HUES48 (cell line): ENCODE measurements at regions not wholly inside any gene's neighbourhood (a gene's known extent, or its start where the extent isn't known, plus 50 kb on each side); places are given as distances from the start of the nearest gene placed in this dataset.

Experiments used
- H3K27ac ChIP-seq: one replicate; pipeline ENCODE4 v1.7.0; 2013; ENCODE audit warnings: low read depth, low read length, inconsistent platforms
- H3K27me3 ChIP-seq: 2 replicates; pipeline ENCODE4 v1.6.1; 2013; ENCODE audit warnings: mild to moderate bottlenecking, low read length; ENCODE audit not compliant: control insufficient read depth, insufficient read depth
- H3K36me3 ChIP-seq: 2 replicates; pipeline ENCODE4 v1.6.1; 2013; ENCODE audit warnings: low read length; ENCODE audit not compliant: control insufficient read depth, insufficient read depth
- H3K4me1 ChIP-seq: 2 replicates; pipeline ENCODE4 v1.6.1; 2013; ENCODE audit warnings: mild to moderate bottlenecking, low read length; ENCODE audit not compliant: control insufficient read depth, insufficient read depth
- H3K4me3 ChIP-seq: 2 replicates; pipeline ENCODE4 v1.5.1; 2013; ENCODE audit warnings: mild to moderate bottlenecking, low read depth, low read length
- H3K9ac ChIP-seq: 2 replicates; pipeline ENCODE4 v1.6.1; 2013; ENCODE audit warnings: mild to moderate bottlenecking, low read depth, low read length, moderate library complexity
- H3K9me3 ChIP-seq: 2 replicates; pipeline ENCODE4 v1.6.1; 2013; ENCODE audit warnings: low read length; ENCODE audit not compliant: control insufficient read depth, insufficient read depth

GRCh38 chr5:90020575-90021538 is 388.7 kb downstream of the CETN3 start:
- H3K4me3 ChIP-seq, result no peak overlapping the region
- H3K27ac ChIP-seq, result peak overlapping the region; percentile 47
- H3K9ac ChIP-seq, result no peak overlapping the region
- H3K36me3 ChIP-seq, result no peaks in the 10 kb centered on the region
- no peaks in the 10 kb centered on the region for H3K9me3 ChIP-seq
- H3K27me3 ChIP-seq, result no peaks in the 10 kb centered on the region
- peaks cover 8% of the 10 kb centered on the region for H3K4me1 ChIP-seq

GRCh38 chr5:90017239-90017638 is 392.3 kb downstream of the CETN3 start:
- H3K9ac ChIP-seq, result no peak overlapping the region
- H3K27me3 ChIP-seq, result no peaks in the 10 kb centered on the region
- no peak overlapping the region for H3K4me3 ChIP-seq
- H3K27ac ChIP-seq, result no peak overlapping the region
- H3K4me1 ChIP-seq, result peaks cover 16% of the 10 kb centered on the region
- H3K36me3 ChIP-seq, result no peaks in the 10 kb centered on the region
- no peaks in the 10 kb centered on the region for H3K9me3 ChIP-seq

- Histone ChIP-seq H3K4me3 (no peak overlapping the region), H3K9ac (no peak overlapping the region), H3K9me3 (no peaks in the 10 kb centered on the region), H3K4me1 (peaks cover 12% of the 10 kb centered on the region), H3K27me3 (no peaks in the 10 kb centered on the region), H3K36me3 (no peaks in the 10 kb centered on the region), H3K27ac (peak overlapping the region; percentile 77)
Observed at GRCh38 chr5:90015584-90016018, 394.0 kb downstream of the CETN3 start.

- H3K4me3 ChIP-seq, result no peak overlapping the region
- no peaks in the 10 kb centered on the region for H3K27me3 ChIP-seq
- H3K27ac ChIP-seq, result no peak overlapping the region
Observed at GRCh38 chr5:90014420-90014819, 395.1 kb downstream of the CETN3 start.

GRCh38 chr5:90000351-90000750 is 409.2 kb downstream of the CETN3 start:
- Histone ChIP-seq H3K36me3 (no peaks in the 10 kb centered on the region), H3K9me3 (no peaks in the 10 kb centered on the region), H3K4me3 (no peak overlapping the region), H3K4me1 (peaks cover 13% of the 10 kb centered on the region), H3K27ac (no peak overlapping the region), H3K27me3 (0 out of 2 replicates have a peak, but pooled peaks cover 4% of the 10 kb centered on the region), H3K9ac (no peak overlapping the region)

More at GRCh38 chr5:90014420-90014819, 395.1 kb downstream of the CETN3 start:
- Histone ChIP-seq H3K36me3 (no peaks in the 10 kb centered on the region), H3K9me3 (no peaks in the 10 kb centered on the region), H3K9ac (no peak overlapping the region), H3K4me1 (peaks cover 12% of the 10 kb centered on the region)

GRCh38 chr5:89998519-89999305 is 410.8 kb downstream of the CETN3 start:
- Histone ChIP-seq H3K36me3 (no peaks in the 10 kb centered on the region), H3K27ac (no peak overlapping the region), H3K9me3 (no peaks in the 10 kb centered on the region), H3K4me1 (peaks cover 13% of the 10 kb centered on the region), H3K4me3 (no peak overlapping the region), H3K9ac (no peak overlapping the region), H3K27me3 (0 out of 2 replicates have a peak, but pooled peaks cover 4% of the 10 kb centered on the region)

GRCh38 chr5:89996890-89997289 is 412.7 kb downstream of the CETN3 start:
- no peaks in the 10 kb centered on the region for H3K36me3 ChIP-seq
- H3K9me3 ChIP-seq, result no peaks in the 10 kb centered on the region
- H3K9ac ChIP-seq, result no peak overlapping the region
- no peak overlapping the region for H3K4me3 ChIP-seq
- 0 out of 2 replicates have a peak, but pooled peaks cover 4% of the 10 kb centered on the region for H3K27me3 ChIP-seq
- H3K27ac ChIP-seq, result no peak overlapping the region
- peaks cover 9% of the 10 kb centered on the region; the same call in 1 of the 2 replicates for H3K4me1 ChIP-seq

GRCh38 chr5:89996335-89996734 is 413.2 kb downstream of the CETN3 start:
- H3K36me3 ChIP-seq, result no peaks in the 10 kb centered on the region
- no peak overlapping the region for H3K9ac ChIP-seq
- no peak overlapping the region for H3K27ac ChIP-seq
- H3K9me3 ChIP-seq, result no peaks in the 10 kb centered on the region
- no peak overlapping the region for H3K4me3 ChIP-seq
- 0 out of 2 replicates have a peak, but pooled peaks cover 4% of the 10 kb centered on the region for H3K27me3 ChIP-seq
- H3K4me1 ChIP-seq, result 0 out of 2 replicates have a peak, but pooled peaks cover 8% of the 10 kb centered on the region

- no peaks in the 10 kb centered on the region for H3K9me3 ChIP-seq
- H3K4me1 ChIP-seq, result 0 out of 2 replicates have a peak, but pooled peaks cover 8% of the 10 kb centered on the region
- no peak overlapping the region for H3K4me3 ChIP-seq
- H3K27ac ChIP-seq, result no peak overlapping the region
- 0 out of 2 replicates have a peak, but pooled peaks cover 4% of the 10 kb centered on the region for H3K27me3 ChIP-seq
- H3K36me3 ChIP-seq, result no peaks in the 10 kb centered on the region
- no peak overlapping the region for H3K9ac ChIP-seq
Observed at GRCh38 chr5:89994266-89994665, 415.3 kb downstream of the CETN3 start.

GRCh38 chr5:89992201-89992600 is 417.4 kb downstream of the CETN3 start:
- H3K4me1 ChIP-seq, result peaks cover 19% of the 10 kb centered on the region
- no peaks in the 10 kb centered on the region for H3K9me3 ChIP-seq
- H3K4me3 ChIP-seq, result no peak overlapping the region
- H3K27me3 ChIP-seq, result no peaks in the 10 kb centered on the region
- no peak overlapping the region for H3K27ac ChIP-seq
- no peak overlapping the region for H3K9ac ChIP-seq
- H3K36me3 ChIP-seq, result no peaks in the 10 kb centered on the region
